A673 (cell line): ENCODE measurements at regions not wholly inside any gene's neighbourhood (a gene's known extent, or its start where the extent isn't known, plus 50 kb on each side); places are given as distances from the start of the nearest gene placed in this dataset.

ENCODE experiments used
- CTCF ChIP-seq: fragments of 300-800, 200-600 bp; sonication (generic); conservative IDR thresholded peaks from 2 replicates; pipeline ENCODE4 v1.5.1; 2017; ENCODE audit warnings: low read depth, mild to moderate bottlenecking, antibody characterized with exemption, low read length, moderate library complexity, mixed read lengths
- EZH2 ChIP-seq: fragments of 200-600 bp; sonication (generic); IDR thresholded peaks from 2 replicates; pipeline ENCODE4 v1.6.1; 2017; ENCODE audit warnings: borderline replicate concordance, low read depth, mild to moderate bottlenecking, mixed read lengths, antibody characterized with exemption, low read length; ENCODE audit not compliant: poor library complexity, severe bottlenecking

- TF ChIP-seq CTCF (no peak), EZH2 (no peak)
Measured at GRCh38 chr20:20782231-20782630, 69.8 kb upstream of the RALGAPA2 start.
